HG03139 (cell line): ENCODE measurements at regions not wholly inside any gene's neighbourhood (a gene's known extent, or its start where the extent isn't known, plus 50 kb on each side); places are given as distances from the start of the nearest gene placed in this dataset.

Experiments used
- ATAC-seq: cut with Tn5 transposase; IDR thresholded peaks from one replicate; pipeline ENCODE4 v1.9.1; 2021; ENCODE audit not compliant: unreplicated experiment

GRCh38 chr14:101492716-101493115 is 68.6 kb upstream of the DIO3 start:
- ATAC-seq: no peak

- ATAC-seq: no peak
These were observed 66.5 kb upstream of the DIO3 start for GRCh38 chr14:101494826-101495225.

- no peak for ATAC-seq
These were observed 66.0 kb upstream of the DIO3 start for GRCh38 chr14:101495284-101495683.

GRCh38 chr14:101495827-101496775 is 65.2 kb upstream of the DIO3 start:
- ATAC-seq: no peak

- no peak for ATAC-seq
These were observed 64.3 kb upstream of the DIO3 start for GRCh38 chr14:101496776-101497683.

- ATAC-seq: no peak
These were observed 63.4 kb upstream of the DIO3 start for GRCh38 chr14:101497684-101498525.

- ATAC-seq: no peak
These were observed 62.8 kb upstream of the DIO3 start for GRCh38 chr14:101498526-101498860.

GRCh38 chr14:101499080-101499479 is 62.2 kb upstream of the DIO3 start:
- ATAC-seq: no peak

- ATAC-seq: no peak
These were observed 61.8 kb upstream of the DIO3 start for GRCh38 chr14:101499513-101499912.

- no peak for ATAC-seq
These were observed 61.2 kb upstream of the DIO3 start for GRCh38 chr14:101500061-101500460.

- ATAC-seq: no peak
These were observed 60.6 kb upstream of the DIO3 start for GRCh38 chr14:101500681-101501080.

- ATAC-seq: no peak
These were observed 60.0 kb upstream of the DIO3 start for GRCh38 chr14:101501341-101501740.

GRCh38 chr14:101501858-101502615 is 59.3 kb upstream of the DIO3 start:
- ATAC-seq: no peak

- no peak for ATAC-seq
These were observed 58.4 kb upstream of the DIO3 start for GRCh38 chr14:101502761-101503392.

- no peak for ATAC-seq
These were observed 57.7 kb upstream of the DIO3 start for GRCh38 chr14:101503431-101504095.

- ATAC-seq: no peak
These were observed 57.0 kb upstream of the DIO3 start for GRCh38 chr14:101504096-101504948.

- ATAC-seq: no peak
These were observed 55.9 kb upstream of the DIO3 start for GRCh38 chr14:101505236-101505970.
